HG02610 (cell line): ENCODE measurements at regions not wholly inside any gene's neighbourhood (a gene's known extent, or its start where the extent isn't known, plus 50 kb on each side); places are given as distances from the start of the nearest gene placed in this dataset.
"Not testable (repeated sequence)": the region's sequence is repeated elsewhere in the genome, so short reads cannot be mapped to it uniquely, and the experiment has no call there.

ENCODE experiments used
- ATAC-seq: cut with Tn5 transposase; IDR thresholded peaks from one replicate; pipeline ENCODE4 v1.9.1; 2021; ENCODE audit warnings: mild to moderate bottlenecking, moderate library complexity; ENCODE audit not compliant: unreplicated experiment

DNA sequence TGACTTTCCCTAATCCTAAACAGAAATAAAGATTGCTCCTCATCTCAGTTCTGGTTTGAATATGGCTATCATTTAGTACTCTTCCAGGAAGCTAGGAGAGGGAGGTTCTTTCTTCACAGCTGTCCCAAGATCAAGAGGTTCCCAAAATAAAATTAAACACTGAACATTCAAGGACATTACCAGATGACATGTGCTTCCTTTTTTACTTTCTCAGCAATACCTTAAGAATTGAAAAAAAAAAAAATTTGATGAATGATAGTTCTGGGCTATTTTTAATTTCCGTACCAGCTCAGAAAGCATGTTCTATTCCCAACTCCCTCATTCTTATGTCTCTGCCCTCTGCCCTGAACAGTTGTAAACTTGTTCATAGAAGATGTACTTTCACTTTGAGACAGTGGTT lies 61.7 kb upstream of the MYL1 start:
- no peak for ATAC-seq

GRCh38 chr2:210370562-210370961 lies 55.6 kb upstream of the MYL1 start:
- no peak for ATAC-seq

DNA sequence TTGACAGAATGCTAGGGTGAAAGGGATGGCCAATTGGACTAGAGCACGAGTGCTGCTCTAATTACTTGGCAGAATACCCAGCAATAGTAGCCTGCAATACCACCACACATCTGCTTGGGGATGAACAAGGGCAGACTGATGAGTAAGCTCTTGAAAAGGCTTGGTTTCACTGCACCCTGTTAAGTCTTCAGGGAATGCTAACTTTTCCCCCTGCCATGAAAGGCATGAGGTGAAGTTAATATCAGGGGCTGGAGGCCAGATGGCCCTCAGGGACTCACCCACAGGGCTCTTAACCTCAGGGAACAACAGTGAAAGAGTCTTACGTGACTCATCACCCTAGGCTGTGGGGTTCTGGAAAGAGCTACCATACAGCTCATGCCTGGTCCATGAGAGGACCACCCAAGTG lies 51.7 kb upstream of the MYL1 start:
- ATAC-seq: peak; percentile 89

- ATAC-seq: not testable (repeated sequence)
Observed at GRCh38 chr2:210365475-210365874, 50.5 kb upstream of the MYL1 start.
